D721Med (cell line): ENCODE measurements at regions not wholly inside any gene's neighbourhood (a gene's known extent, or its start where the extent isn't known, plus 50 kb on each side); places are given as distances from the start of the nearest gene placed in this dataset.

Experiments used
- DNase-seq: peaks from one replicate; pipeline ENCODE4 v3.0.0; 2011; ENCODE audit warnings: low spot score; ENCODE audit not compliant: insufficient read length
- FAIRE-seq: peaks from 2 replicates; lab custom pipeline; 2011; peaks lifted over from hg19 to GRCh38; lab: Jason Lieb, UNC
- CTCF ChIP-seq: IDR thresholded peaks from 2 replicates; pipeline ENCODE4 v1.5.1; 2012; ENCODE audit warnings: mild to moderate bottlenecking, control low read depth; ENCODE audit not compliant: insufficient read depth; ENCODE audit errors: missing control alignments

DNA sequence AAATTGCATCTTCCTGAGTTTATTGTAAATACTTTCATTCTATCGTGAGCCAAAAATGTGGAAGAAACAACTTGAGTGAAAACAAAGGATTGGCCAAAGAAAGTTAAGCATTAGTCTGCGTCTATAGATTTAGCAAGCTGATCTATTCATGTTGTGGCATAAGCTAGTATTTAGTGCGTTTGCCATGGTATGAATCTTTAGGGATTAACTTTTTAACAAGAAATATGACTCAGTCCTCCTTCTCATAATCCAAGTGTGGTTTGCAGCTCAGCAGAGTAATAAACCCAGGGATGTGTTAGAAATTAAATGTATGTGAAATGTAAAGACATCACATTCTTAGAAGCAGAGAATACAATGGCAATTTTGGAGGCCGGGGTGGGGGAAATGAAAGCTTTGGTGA is 1110.9 kb downstream of the NLGN4X start:
- no peak for DNase-seq
- TF ChIP-seq CTCF, result no peak
- no peak for FAIRE-seq

DNA sequence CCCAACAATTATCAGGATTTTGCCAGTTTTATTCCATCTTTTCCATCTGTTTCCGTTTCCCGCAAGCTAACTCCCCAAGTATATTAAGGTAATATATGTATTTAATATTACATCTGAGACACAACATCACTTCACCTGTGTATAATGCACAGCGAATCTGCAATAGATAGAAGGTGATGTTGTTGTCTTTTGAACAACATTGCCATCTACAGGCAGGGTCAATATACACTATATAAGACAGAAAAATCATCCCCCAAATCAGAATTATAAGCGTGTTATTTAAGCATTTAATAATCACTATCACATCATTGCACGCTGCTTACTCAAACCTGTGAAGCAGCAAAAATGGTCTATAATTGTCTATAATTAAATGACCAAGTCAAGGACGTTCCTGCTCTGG is 1115.5 kb downstream of the NLGN4X start:
- peak; percentile 40 for TF ChIP-seq CTCF
- DNase-seq (no peak), FAIRE-seq (no peak)

DNA sequence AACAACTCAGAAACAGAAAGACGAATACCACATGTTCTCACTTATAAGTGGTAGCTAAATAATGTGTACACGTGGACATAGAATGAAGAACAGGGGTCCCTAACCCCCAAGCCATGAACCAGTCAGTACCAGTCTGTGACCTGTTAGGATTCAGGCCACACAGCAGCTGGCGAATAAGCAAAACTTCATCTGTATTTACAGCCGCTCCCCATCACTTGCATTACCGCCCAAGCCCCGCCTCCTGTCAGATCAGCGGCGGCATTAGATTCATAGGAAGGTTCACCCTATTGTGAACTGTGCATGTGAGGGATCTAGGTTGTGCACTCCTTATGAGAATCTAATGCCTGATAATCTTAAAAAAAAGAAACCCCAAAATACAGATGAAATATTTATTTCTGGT is 1128.7 kb downstream of the NLGN4X start:
- no peak for FAIRE-seq

DNA sequence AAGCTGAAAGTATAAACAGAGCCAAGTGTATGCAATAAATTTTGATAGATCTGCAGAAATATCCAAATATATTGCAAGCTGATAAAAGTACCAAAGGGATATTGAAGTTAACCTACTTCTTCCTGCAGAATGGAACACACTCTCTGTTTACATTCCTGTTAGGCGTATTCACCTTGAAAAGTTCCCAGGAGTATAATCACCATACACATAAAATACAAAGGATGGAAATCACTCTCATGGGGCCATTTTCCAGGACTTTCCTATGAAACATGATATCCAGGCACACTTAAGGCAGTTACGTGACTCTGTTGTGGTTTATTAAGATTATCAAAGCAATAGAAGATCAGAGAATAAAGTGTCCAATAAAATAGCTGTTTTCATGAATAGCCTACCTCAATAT is 1142.3 kb downstream of the NLGN4X start:
- FAIRE-seq (no peak), DNase-seq (no peak)

More for the DNA sequence above, 1128.7 kb downstream of the NLGN4X start:
- no peak for TF ChIP-seq CTCF
- DNase-seq, result no peak

GRCh38 chrX:5084279-5084678 is 1144.4 kb downstream of the NLGN4X start:
- DNase-seq (no peak), FAIRE-seq (no peak)
- no peak for TF ChIP-seq CTCF

More for the DNA sequence above, 1142.3 kb downstream of the NLGN4X start:
- no peak for TF ChIP-seq CTCF

DNA sequence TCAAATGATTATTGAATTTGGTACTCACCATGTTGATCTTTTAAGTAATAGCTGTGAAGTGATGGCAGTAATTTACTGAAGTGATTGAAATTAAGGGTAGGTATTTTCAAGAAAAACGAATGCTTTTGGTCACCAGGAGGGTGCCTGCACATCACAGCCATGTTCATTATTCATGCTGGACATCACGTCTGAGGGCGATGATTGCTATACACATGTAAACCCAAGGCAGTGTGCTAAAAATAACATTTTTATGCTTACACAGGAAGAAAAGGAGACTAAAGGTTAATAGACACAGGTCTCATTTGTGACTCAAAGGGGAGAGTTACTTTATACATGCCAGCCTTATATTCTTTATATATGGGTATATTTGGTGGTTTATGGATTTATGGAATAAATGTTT is 1146.0 kb downstream of the NLGN4X start:
- TF ChIP-seq CTCF, result no peak
- DNase-seq (no peak), FAIRE-seq (no peak)

GRCh38 chrX:5080791-5081190 is 1147.9 kb downstream of the NLGN4X start:
- FAIRE-seq, result no peak
- DNase-seq, result no peak
- no peak for TF ChIP-seq CTCF
